Lung (tissue), 11 donors: ENCODE measurements at regions not wholly inside any gene's neighbourhood (a gene's known extent, or its start where the extent isn't known, plus 50 kb on each side); places are given as distances from the start of the nearest gene placed in this dataset.

ENCODE experiments used
- ATAC-seq: fragments of 200-7000 bp; cut with Tn5 transposase; one replicate; pipeline ENCODE4 v1.9.1; 2020; ENCODE audit warnings: moderate number of reproducible peaks; ENCODE audit not compliant: insufficient read depth, low FRiP score
- DNase-seq, 3 donors: peaks; one replicate each; pipeline ENCODE4 v3.0.0-alpha.2; 2013 to 2017
- H3K27ac ChIP-seq, 2 donors: one replicate each; pipeline ENCODE4 v1.5.1; 2013; ENCODE audit warnings: mild to moderate bottlenecking in 2 of 2, moderate library complexity in 2 of 2, control low read depth in 1 of 2, inconsistent platforms in 1 of 2, low read depth in 1 of 2, low read length in 1 of 2
- H3K27me3 ChIP-seq, 3 donors: one replicate each; pipeline ENCODE4 v1.5.1; 2013; ENCODE audit warnings: low read length in 2 of 3; ENCODE audit not compliant: control insufficient read depth in 3 of 3, insufficient read depth in 3 of 3
- H3K36me3 ChIP-seq, 4 donors: one replicate each; pipeline ENCODE4 v1.5.1; 2013; ENCODE audit warnings: low read length in 4 of 4, mild to moderate bottlenecking in 1 of 4, moderate library complexity in 1 of 4; ENCODE audit not compliant: control insufficient read depth in 4 of 4, insufficient read depth in 4 of 4
- H3K4me1 ChIP-seq, 5 donors: one replicate each; pipeline ENCODE4 v1.5.1; 2013; ENCODE audit warnings: low read length in 5 of 5, mild to moderate bottlenecking in 2 of 5, moderate library complexity in 1 of 5; ENCODE audit not compliant: control insufficient read depth in 5 of 5, insufficient read depth in 5 of 5
- H3K4me3 ChIP-seq: one replicate; pipeline ENCODE4 v1.5.1; 2013; ENCODE audit warnings: mild to moderate bottlenecking, control low read depth, moderate library complexity
- H3K9ac ChIP-seq, 2 donors: one replicate each; pipeline ENCODE4 v1.5.1; 2013; ENCODE audit warnings: low read length in 2 of 2, control low read depth in 1 of 2; ENCODE audit not compliant: insufficient read depth in 1 of 2
- H3K9me3 ChIP-seq, 4 donors: one replicate each; pipeline ENCODE4 v1.5.1; 2013; ENCODE audit warnings: low read length in 3 of 4, mild to moderate bottlenecking in 1 of 4, moderate library complexity in 1 of 4; ENCODE audit not compliant: control insufficient read depth in 4 of 4, insufficient read depth in 3 of 4
- CTCF ChIP-seq: IDR thresholded peaks from 2 replicates; pipeline ENCODE4 v1.5.1; 2012; ENCODE audit warnings: mild to moderate bottlenecking; ENCODE audit errors: control extremely low read depth, extremely low read depth
- WGBS, 2 donors: extraction: QIAGEN DNeasy Blood & Tissue Kit; methylation state at CpG; one replicate each; pipeline ENCODE4 v1.1.7; 2013; 5-methylcytosine and 5-hydroxymethylcytosine counted together
- donor health status: control.
- donor health status: control.
- donor health status: Bipolar disorder and iron deficiency.
- donor health status: healthy.
- donor health status: DM: yes; HTN: yes; CAD: no.

GRCh38 chr4:148866666-148867065, 424.5 kb upstream of the NR3C2 start:
- no peak for ATAC-seq
- Histone ChIP-seq H3K27ac (no peak overlapping the region), H3K4me1 (no peaks in the 10 kb centered on the region), H3K9ac (no peak overlapping the region), H3K27me3 (no peaks in the 10 kb centered on the region), H3K4me3 (no peak overlapping the region), H3K9me3 (no peaks in the 10 kb centered on the region), H3K36me3 (no peaks in the 10 kb centered on the region)
- WGBS, 2 donors, result 56 to 60% methylated on average over 3 of the region's 3 CpGs
- DNase-seq, result no peak
- TF ChIP-seq CTCF, result no peak

- WGBS, 2 donors, result 27 to 34% methylated on average over 4 of the region's 4 CpGs
- no peaks in the 10 kb centered on the region for H3K27me3 ChIP-seq
- no peak overlapping the region for H3K4me3 ChIP-seq
- DNase-seq (no peak), ATAC-seq (no peak)
- no peak for TF ChIP-seq CTCF
- peaks cover 0 to 4% (median 1%) of the 10 kb centered on the region in 4 donors for H3K9me3 ChIP-seq
- H3K36me3 ChIP-seq, result no peaks in the 10 kb centered on the region
- peaks cover 0 to 6% (median 0%) of the 10 kb centered on the region in 5 donors for H3K4me1 ChIP-seq
- no peak overlapping the region for H3K9ac ChIP-seq
- no peak overlapping the region for H3K27ac ChIP-seq
Measured at GRCh38 chr4:148857973-148858534, 415.8 kb upstream of the NR3C2 start.

- H3K27me3 ChIP-seq, result no peaks in the 10 kb centered on the region
- no peak overlapping the region for H3K27ac ChIP-seq
- no peaks in the 10 kb centered on the region for H3K36me3 ChIP-seq
- no peak for DNase-seq
- WGBS, 2 donors, result 41% methylated on average over 4 of the region's 4 CpGs
- peaks cover 0 to 6% (median 0%) of the 10 kb centered on the region in 5 donors for H3K4me1 ChIP-seq
- ATAC-seq, result no peak
- H3K4me3 ChIP-seq, result no peak overlapping the region
- H3K9me3 ChIP-seq, result peaks cover 0 to 4% (median 1%) of the 10 kb centered on the region in 4 donors
- no peak overlapping the region for H3K9ac ChIP-seq
- TF ChIP-seq CTCF, result no peak
Measured at GRCh38 chr4:148857239-148857972, 415.2 kb upstream of the NR3C2 start.
